NCI-H69 (cell line): ENCODE measurements at regions not wholly inside any gene's neighbourhood (a gene's known extent, or its start where the extent isn't known, plus 50 kb on each side); places are given as distances from the start of the nearest gene placed in this dataset.

Source experiments
- DNase-seq: peaks from one replicate; lab custom pipeline; 2025; lab: John Stamatoyannopoulos, UW

- DNase-seq: no peak
Measured at GRCh38 chr12:125573271-125573670, 508.0 kb downstream of the AACS start.

DNA sequence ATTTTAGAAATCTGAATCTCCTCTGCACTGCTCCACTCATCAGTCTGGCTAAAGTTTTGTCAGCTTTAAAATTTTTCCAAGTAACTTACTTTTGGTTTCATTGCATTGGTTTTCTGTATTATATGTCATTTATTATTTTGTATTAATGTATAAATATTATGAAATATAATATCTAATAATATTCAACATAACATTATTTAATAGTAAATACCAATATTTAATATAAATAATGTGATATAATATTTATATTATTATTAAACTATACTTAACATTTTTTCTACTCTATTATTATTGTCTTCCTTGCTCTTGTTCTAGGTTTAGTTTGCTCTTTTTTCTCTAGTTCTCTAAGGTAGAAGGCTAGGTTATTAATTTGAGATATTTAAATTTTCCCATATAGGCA, 512.1 kb downstream of the AACS start:
- no peak for DNase-seq

DNA sequence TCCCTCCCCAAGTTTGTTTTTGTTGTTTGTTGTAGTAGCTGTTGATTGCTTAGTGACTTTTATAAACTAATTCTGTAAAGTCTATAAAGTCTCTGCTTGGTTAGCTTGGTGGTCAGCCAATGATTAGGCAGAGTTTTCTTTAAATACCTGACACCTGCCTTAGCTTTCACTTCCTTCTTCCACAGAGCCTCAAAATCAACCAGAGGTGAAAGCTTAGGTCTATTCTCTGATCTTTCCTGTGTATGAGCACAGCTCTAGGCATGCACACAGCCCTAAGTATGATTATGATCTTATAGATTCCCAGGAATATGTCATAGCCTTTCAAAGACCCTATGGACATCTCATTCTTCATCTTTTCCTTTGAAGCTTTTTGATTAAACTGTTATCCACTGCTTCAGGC, 514.7 kb downstream of the AACS start:
- no peak for DNase-seq

- DNase-seq: no peak
Measured at GRCh38 chr12:125583071-125583470, 517.8 kb downstream of the AACS start.

DNA sequence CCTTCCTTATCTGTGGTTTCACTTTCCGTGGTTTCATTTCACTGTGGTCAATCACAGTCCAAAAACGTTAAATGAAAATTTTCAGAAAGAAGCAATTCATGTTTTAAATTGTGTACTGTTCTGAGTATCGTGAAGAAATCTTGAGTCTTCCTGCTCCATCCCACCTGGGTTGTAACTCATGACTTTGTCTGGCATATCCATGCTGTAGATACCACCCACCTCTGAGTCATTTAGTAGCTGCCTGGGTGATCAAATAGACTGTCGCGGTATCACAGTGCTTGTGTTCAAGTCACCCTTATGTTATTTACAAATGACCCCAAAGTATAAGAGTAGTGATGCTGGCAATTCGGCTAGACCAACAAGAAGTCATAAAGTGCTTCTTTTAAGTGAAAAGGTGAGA, 521.2 kb downstream of the AACS start:
- DNase-seq: no peak

DNA sequence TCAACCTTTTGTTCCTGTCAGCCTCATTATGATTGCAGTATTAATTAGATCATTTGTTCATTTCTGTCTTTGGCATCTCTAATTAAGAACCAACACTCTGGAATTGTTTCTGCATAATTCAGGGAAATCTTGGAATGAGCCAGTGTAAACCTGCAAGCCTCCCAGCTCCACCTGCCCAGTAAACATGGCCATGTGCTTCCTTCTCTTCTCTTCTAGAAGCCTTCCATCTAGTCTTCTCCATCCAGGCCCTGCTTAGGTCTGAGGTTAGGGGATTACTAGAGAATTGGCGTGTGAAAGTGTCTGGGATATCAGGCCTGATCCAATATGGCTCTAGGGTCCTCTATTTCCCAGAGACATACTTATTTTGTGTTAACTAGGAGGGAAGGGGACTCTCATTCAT, 528.0 kb downstream of the AACS start:
- DNase-seq: no peak

- DNase-seq: peak; percentile 47
Measured at GRCh38 chr12:125604976-125605375, 539.7 kb downstream of the AACS start.

DNA sequence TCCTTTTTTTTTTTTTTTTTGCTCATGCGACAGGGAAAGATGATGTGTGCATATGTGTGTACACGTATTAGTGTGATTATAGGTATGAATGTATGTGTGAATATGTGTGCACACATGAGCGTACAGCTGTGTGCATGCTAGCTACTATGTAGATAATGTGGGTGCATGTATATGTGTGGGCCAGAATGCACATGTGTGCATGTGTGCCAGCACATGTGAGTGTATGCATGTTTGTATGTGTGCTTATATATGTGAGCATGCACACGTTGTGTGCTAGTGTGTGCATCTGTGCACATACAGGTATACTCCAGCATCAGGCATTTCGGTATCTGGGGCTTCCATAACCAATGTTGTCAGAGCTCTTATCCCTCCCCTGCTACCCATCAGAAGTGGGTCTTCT, 541.1 kb downstream of the AACS start:
- DNase-seq: no peak

- DNase-seq: no peak
Measured at GRCh38 chr12:125610292-125610691, 545.1 kb downstream of the AACS start.

DNA sequence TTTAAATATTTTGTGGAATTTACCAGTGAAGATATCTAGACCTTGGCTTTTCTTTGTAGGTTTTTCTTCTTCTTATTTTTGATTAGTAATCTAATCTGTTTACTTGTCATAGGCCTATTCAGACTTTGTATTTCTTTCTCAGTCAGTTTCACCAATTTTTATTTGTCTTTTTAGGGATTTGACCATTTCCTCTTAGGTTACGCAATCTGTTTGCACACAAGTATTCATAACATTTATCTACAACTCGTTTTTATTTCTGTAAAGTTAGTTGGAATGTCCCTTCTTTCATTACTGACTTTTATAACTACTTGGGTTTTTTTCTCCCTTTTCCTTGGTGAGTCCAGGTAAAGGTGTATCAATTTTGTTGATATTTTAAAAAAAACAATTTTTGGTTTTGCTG, 545.7 kb downstream of the AACS start:
- no peak for DNase-seq

- no peak for DNase-seq
Measured at GRCh38 chr12:125614058-125614457, 548.8 kb downstream of the AACS start.

DNA sequence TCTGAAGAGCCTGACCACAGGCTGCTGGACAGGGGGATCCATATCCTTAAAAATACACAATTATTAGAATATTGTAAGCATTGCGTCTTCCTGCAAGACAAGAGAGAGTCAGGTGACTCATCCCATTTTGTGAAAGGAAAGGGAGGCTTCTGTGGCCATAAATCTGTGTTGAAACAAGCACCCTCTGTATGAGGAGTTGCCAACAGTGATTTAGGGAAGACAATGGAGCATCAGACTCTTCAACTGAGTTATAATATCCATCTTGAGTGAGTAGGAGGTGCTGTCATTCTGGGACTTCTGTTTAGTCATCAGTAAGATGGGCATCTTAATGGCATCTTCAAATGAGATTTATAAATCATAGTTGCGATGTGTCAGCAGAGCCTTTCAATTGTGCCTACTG, 554.5 kb downstream of the AACS start:
- no peak for DNase-seq

DNA sequence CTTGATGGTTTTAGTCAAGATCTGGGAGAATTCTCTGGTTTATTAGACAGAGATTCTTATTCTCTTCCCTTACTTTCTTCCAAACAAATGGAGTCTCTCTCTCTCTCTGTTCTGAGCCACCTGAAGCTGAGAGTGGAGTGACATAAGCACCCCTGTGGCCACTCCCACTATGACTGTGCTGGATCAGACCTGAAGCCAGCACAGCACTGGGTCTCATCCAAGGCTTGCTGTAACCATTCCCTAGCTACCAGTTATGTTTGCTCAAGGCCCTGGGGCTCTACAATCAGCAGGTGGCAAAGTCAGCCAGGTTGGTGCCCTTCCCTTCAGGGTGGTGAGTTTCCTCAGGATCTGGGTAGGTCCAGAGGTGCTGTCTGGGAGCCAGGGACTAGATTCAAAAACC, 568.5 kb downstream of the AACS start:
- DNase-seq: no peak

- no peak for DNase-seq
Measured at GRCh38 chr12:125634813-125635212, 569.6 kb downstream of the AACS start.

- DNase-seq: no peak
Measured at GRCh38 chr12:125639826-125640225, 574.6 kb downstream of the AACS start.

- no peak for DNase-seq
Measured at GRCh38 chr12:125643055-125643454, 577.8 kb downstream of the AACS start.

- DNase-seq: no peak
Measured at GRCh38 chr12:125645724-125646123, 580.5 kb downstream of the AACS start.

DNA sequence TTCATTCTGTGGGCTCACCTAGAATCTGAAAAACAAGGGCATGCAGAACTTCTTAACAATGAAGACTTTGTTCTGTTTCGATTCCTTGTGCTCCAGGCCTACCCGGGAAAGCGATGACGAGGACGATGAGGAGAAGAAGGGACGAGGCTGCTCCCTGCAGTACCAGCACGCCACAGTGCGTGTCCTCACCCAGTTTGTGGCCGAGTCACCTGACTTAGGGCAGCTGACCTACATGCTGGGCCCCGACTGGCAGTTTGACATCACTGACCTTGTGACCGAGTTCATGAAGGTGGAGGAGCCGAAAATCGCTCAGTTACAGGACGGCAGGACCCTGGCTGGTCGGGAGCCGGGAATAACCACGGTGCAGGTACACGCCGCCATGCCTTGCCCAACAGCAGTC, 585.4 kb downstream of the AACS start:
- DNase-seq: no peak

DNA sequence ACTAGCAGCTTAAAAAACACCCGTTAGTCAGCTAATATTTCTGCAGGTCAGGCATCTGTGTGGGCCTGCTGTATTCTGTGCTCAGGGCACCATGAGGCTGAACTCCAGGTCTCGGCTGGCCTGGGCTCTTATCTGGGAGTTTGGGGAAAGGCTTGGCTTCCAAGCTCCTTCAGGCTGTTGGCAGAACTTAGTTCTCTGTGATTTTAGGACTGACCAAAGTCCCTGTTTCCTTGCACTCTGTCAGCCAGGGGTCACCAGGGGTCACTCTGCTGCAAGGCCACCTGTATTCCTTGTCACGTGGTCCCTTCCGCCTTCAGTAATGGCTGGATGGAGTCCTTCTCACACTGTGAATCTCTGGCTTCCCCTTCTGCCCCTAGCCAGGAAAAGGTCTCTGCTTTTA, 586.4 kb downstream of the AACS start:
- no peak for DNase-seq

DNA sequence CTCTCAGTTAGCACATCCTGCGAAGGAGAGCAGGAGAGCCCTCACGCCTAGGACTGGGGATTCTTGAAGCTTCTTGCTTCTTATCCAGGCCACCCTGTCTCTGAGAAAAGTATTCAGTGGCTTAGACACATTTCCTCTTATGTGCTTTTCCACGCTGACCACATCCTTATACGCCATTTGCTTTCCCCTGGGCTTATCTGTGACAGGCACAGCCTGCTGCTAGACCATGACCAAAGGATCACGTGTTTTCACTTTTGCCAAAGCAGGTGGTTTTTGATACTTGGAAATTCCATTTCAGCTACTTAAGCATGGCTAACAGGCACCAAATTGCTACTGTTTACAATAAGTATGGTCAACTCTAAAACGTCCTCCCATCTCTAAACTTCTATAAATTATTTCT, 587.4 kb downstream of the AACS start:
- DNase-seq: no peak

- DNase-seq: no peak
Measured at GRCh38 chr12:125657681-125658080, 592.4 kb downstream of the AACS start.

GRCh38 chr12:125674554-125675338, 609.5 kb downstream of the AACS start:
- DNase-seq: no peak

DNA sequence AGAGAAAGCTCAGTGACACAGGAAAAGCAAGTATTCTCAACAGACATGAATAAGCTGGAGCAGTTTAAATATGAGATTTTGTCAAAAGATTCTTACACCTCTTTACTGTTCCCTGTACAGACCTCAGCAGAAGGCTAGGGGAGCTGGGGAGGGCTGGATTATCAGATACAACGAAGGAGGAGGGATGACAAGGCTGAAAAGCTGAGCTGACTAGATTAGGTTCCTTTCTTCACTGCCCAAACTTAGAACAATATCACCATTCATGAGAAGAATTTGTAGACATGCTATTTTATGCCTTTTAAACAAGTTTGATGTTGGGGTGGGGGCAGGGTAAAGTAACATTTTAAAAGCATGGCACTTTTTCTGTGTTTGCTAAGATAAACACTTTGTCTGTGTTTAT, 611.1 kb downstream of the AACS start:
- DNase-seq: no peak

- no peak for DNase-seq
Measured at GRCh38 chr12:125677829-125678228, 612.6 kb downstream of the AACS start.
